ENCODE measurements at regions not wholly inside any gene's neighbourhood (a gene's known extent, or its start where the extent isn't known, plus 50 kb on each side); places are given as distances from the start of the nearest gene placed in this dataset.

- no peak for ATAC-seq
- TF ChIP-seq PPARA (CRISPR knock-in tag; IDR thresholded peaks at IDR 0.05; ENCODE audit: borderline replicate concordance) (no peak), BACH2 (CRISPR knock-in tag; IDR thresholded peaks at IDR 0.05; ENCODE audit: borderline replicate concordance) (no peak), ISL1 (CRISPR knock-in tag; IDR thresholded peaks at IDR 0.05) (no peak)
Measured at GRCh38 chr14:103198131-103199105, 75.2 kb downstream of the TNFAIP2 start.

- no peak for ATAC-seq
- TF ChIP-seq TCF4 (CRISPR knock-in tag; IDR thresholded peaks at IDR 0.05; ENCODE audit: borderline replicate concordance): no peak
- no peak for TF ChIP-seq POU6F1 (CRISPR knock-in tag; IDR thresholded peaks at IDR 0.05; ENCODE audit: borderline replicate concordance, low read depth)
- no peak for TF ChIP-seq CSDC2 (CRISPR knock-in tag; IDR thresholded peaks at IDR 0.05)
- no peak for TF ChIP-seq PPARA (CRISPR knock-in tag; IDR thresholded peaks at IDR 0.05; ENCODE audit: borderline replicate concordance)
- TF ChIP-seq ZNF565 (CRISPR knock-in tag; conservative IDR thresholded peaks at IDR 0.05; ENCODE audit: low read depth): no peak
- no peak for TF ChIP-seq RARB (CRISPR knock-in tag; IDR thresholded peaks at IDR 0.05)
- TF ChIP-seq ZC3H10 (CRISPR knock-in tag; IDR thresholded peaks at IDR 0.05): no peak
- no peak for TF ChIP-seq BACH2 (CRISPR knock-in tag; IDR thresholded peaks at IDR 0.05; ENCODE audit: borderline replicate concordance)
- no peak for TF ChIP-seq OSR1 (CRISPR knock-in tag; IDR thresholded peaks at IDR 0.05)
- TF ChIP-seq ZFP3 (CRISPR knock-in tag; IDR thresholded peaks at IDR 0.05): no peak
- TF ChIP-seq CSRNP3 (CRISPR knock-in tag; IDR thresholded peaks at IDR 0.05): no peak
- TF ChIP-seq, protein P1, sequence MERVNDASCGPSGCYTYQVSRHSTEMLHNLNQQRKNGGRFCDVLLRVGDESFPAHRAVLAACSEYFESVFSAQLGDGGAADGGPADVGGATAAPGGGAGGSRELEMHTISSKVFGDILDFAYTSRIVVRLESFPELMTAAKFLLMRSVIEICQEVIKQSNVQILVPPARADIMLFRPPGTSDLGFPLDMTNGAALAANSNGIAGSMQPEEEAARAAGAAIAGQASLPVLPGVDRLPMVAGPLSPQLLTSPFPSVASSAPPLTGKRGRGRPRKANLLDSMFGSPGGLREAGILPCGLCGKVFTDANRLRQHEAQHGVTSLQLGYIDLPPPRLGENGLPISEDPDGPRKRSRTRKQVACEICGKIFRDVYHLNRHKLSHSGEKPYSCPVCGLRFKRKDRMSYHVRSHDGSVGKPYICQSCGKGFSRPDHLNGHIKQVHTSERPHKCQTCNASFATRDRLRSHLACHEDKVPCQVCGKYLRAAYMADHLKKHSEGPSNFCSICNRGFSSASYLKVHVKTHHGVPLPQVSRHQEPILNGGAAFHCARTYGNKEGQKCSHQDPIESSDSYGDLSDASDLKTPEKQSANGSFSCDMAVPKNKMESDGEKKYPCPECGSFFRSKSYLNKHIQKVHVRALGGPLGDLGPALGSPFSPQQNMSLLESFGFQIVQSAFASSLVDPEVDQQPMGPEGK (CRISPR knock-in tag; IDR thresholded peaks at IDR 0.05; ENCODE audit: borderline replicate concordance): no peak
- TF ChIP-seq ZNF8 (CRISPR knock-in tag; IDR thresholded peaks at IDR 0.05): no peak
Measured at GRCh38 chr14:103199124-103199523, 75.9 kb downstream of the TNFAIP2 start.

- ATAC-seq: no peak
- no peak for TF ChIP-seq CREB5 (CRISPR knock-in tag; IDR thresholded peaks at IDR 0.05; ENCODE audit: low read depth)
Measured at GRCh38 chr14:103201801-103202200, 78.5 kb downstream of the TNFAIP2 start.

- TF ChIP-seq GLIS3 (CRISPR knock-in tag; IDR thresholded peaks at IDR 0.05) (no peak), ARNTL (CRISPR knock-in tag; IDR thresholded peaks at IDR 0.05; ENCODE audit: borderline replicate concordance, low read depth) (no peak), POU6F1 (CRISPR knock-in tag; IDR thresholded peaks at IDR 0.05; ENCODE audit: borderline replicate concordance, low read depth) (no peak), ZNF8 (CRISPR knock-in tag; IDR thresholded peaks at IDR 0.05) (no peak), ESRRG (CRISPR knock-in tag; IDR thresholded peaks at IDR 0.05) (no peak), CSRNP3 (CRISPR knock-in tag; IDR thresholded peaks at IDR 0.05) (no peak), PPARA (CRISPR knock-in tag; IDR thresholded peaks at IDR 0.05; ENCODE audit: borderline replicate concordance) (no peak), ZFP30 (CRISPR knock-in tag; IDR thresholded peaks at IDR 0.05) (no peak), ZFP3 (CRISPR knock-in tag; IDR thresholded peaks at IDR 0.05) (no peak), ZNF565 (CRISPR knock-in tag; conservative IDR thresholded peaks at IDR 0.05; ENCODE audit: low read depth) (no peak), TOX (CRISPR knock-in tag; IDR thresholded peaks at IDR 0.05; ENCODE audit: borderline replicate concordance) (no peak)
- TF ChIP-seq, protein P1 (CRISPR knock-in tag; IDR thresholded peaks at IDR 0.05; ENCODE audit: borderline replicate concordance): no peak
- no peak for ATAC-seq
Measured at GRCh38 chr14:103204852-103205540, 81.7 kb downstream of the TNFAIP2 start.
